ENCODE measurements at regions not wholly inside any gene's neighbourhood (a gene's known extent, or its start where the extent isn't known, plus 50 kb on each side); places are given as distances from the start of the nearest gene placed in this dataset.

- TF ChIP-seq CTCF (IDR thresholded peaks at IDR 0.05) (no peak), E2F6 (IDR thresholded peaks at IDR 0.05; ENCODE audit: borderline replicate concordance, low read depth) (no peak), KDM5A (IDR thresholded peaks at IDR 0.05) (no peak), PHF8 (IDR thresholded peaks at IDR 0.05; ENCODE audit: borderline replicate concordance, low read depth) (no peak), RAD21 (conservative IDR thresholded peaks at IDR 0.05 in 1 of 2, IDR thresholded peaks at IDR 0.05 in 1 of 2) (no peak), CEBPB (IDR thresholded peaks at IDR 0.05) (no peak), EP300 (IDR thresholded peaks at IDR 0.05) (no peak), NR3C1 (IDR thresholded peaks at IDR 0.05) (no peak), POLR2A (IDR thresholded peaks at IDR 0.05; ENCODE audit: low read length) (no peak), HMGXB4 (CRISPR knock-in tag; IDR thresholded peaks at IDR 0.05; ENCODE audit: borderline replicate concordance) (no peak), ZNF302 (CRISPR knock-in tag; IDR thresholded peaks at IDR 0.05) (no peak), EHMT2 (IDR thresholded peaks at IDR 0.05; ENCODE audit: low read depth) (no peak), JUNB (IDR thresholded peaks at IDR 0.05) (no peak), USF2 (IDR thresholded peaks at IDR 0.05) (no peak)
These were observed 168.5 kb downstream of the EN1 start for GRCh38 chr2:118678985-118679384.
